Activated T-cell treated with anti-CD3 and anti-CD28 coated beads for 48 hours (primary cell): ENCODE measurements at regions not wholly inside any gene's neighbourhood (a gene's known extent, or its start where the extent isn't known, plus 50 kb on each side); places are given as distances from the start of the nearest gene placed in this dataset.
A peak's percentile ranks its signal among the peaks of the same experiment; 100 is the strongest.

Source experiments
- DNase-seq: peaks from one replicate; pipeline ENCODE4 v3.0.0-alpha.2; 2020; ENCODE audit warnings: low read depth

DNA sequence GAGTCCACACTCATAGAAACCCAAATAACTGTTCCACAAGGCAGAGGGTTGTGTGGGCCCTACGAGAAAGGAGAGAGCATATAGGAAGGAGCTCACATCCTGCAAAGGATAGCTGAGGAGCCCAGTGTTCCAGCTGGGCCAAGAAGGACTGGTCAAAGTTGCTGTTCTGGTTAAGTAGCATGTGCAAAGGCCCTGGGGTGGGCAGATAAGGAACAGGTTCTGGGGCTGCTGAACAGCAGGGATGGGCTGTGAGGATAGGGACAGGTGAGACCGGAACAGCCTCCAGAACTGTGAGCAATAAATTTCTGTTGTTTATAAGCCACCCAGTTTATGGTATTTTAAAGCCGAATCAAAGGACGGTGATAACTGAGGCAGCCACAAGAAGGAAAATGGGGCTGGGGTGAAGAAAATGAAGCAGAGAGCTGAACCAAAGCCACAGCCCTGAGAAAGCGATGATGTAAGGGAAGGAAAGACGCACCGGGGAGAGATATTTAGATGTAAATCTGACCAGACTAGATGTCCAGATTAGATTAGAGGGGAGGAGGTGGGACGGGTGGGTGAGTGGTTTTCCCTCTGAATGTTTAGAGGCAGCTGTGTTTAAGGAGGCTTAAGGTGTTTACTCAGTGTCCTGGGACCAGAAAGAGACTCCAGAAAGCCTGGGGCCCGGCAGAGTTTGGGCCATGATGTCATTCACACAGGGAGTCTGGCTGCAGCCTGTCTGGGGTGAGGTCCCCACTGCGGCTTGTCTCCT, 180.8 kb upstream of the BCOR start:
- DNase-seq = peak; percentile 17

- DNase-seq = no peak
Measured at GRCh38 chrX:40277672-40278071, 179.9 kb upstream of the BCOR start.

GRCh38 chrX:40273356-40274050, 175.7 kb upstream of the BCOR start:
- no peak for DNase-seq

DNA sequence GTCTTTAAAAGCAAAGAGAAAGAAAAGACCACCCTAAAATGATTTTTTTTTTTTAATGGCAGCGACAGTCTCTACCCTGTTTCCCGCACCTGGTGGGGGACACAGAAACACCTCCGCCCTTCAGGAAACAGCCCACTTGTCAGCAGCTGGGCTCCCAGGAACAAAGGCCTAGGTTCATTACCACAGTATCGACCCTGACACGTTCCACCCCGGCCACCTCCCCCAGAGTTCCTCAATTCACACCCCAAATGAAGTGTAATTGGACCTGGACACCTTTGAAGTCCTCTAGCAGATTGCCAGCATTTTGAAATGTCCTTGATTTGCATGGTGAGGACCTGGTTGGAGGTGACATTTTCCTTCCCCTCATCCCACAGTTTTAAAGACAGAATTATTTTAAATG, 175.0 kb upstream of the BCOR start:
- DNase-seq = no peak

DNA sequence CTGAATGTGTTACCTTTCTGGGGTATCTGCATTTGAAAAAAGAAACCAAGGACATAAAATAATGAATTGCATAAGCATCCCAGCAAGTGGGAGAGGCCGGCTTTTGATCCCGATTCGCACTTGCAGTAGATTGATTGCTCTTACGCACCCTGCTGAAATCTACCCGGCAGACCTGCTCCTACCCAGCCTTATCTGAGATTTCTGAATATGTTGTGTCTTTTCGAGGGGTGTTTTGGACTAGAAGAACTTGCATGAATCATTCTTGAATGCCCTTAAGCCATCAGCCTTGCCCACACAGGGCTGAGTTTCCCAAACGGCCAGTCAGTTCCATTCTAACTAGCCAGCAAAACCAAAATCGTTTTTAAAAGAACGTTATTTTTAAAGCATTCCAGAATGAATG, 174.4 kb upstream of the BCOR start:
- no peak for DNase-seq

DNA sequence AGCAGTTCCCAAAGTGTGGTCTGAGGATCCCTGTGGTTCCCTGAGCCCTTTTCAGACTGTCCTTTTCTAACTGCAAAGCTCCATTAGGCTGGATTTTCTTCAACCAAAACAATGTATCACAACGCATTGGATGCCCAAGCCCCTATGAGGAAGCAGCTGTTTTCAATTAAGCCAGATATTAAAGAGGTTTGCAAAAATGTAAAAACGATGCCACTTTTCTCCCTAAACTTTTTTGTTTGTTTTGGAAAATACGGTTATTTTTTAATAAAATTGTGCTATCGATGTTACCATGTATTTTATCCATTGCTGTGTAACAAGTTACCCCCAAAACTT, 170.4 kb upstream of the BCOR start:
- DNase-seq = no peak

GRCh38 chrX:40267334-40268187, 169.8 kb upstream of the BCOR start:
- DNase-seq = no peak

GRCh38 chrX:40266490-40267333, 169.0 kb upstream of the BCOR start:
- DNase-seq = peak; percentile 46

DNA sequence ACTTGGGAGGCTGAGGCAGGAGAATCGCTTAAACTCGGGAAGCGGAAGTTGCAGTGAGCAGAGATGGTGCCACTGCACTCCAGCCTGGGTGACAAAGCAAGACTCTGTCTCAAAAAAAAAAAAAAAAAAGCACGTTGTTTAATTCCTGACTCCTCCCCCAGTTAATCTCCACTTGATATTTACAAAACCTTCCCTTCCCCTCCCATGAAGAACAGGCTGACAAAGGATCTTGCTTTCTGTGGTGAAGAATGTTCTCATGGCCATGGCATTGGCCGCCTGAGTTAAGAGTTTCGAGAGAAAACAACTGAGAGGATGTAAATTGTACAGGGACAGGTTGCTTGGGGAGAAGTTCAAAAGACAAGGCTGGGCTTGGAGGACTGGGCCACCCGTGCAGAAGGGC, 168.2 kb upstream of the BCOR start:
- no peak for DNase-seq

DNA sequence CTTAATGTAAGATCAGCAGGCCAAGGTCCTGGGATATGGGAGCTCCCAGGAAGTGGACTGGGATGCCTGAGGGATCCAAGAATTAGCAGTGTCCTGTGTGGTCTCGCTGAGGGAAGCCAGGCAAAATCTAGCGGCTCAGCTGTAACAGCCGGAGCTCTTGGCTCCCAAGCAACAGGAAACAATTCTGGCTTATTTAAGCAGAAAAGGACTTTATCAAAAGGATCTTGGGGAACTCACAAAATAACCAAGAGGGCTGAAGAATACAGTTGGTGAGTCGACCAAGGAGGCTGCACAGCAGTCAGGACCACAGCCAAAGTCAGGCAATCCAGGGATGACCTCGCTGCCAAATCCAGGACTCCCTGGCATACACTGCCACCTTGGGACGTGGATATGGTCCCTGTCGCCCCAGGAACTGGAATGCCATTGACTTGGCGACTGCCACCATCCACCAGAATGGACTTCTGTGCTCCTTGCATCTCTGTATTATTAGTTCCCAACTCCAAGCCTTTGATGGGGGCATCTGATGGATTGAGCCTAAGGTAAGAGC, 165.3 kb upstream of the BCOR start:
- no peak for DNase-seq

DNA sequence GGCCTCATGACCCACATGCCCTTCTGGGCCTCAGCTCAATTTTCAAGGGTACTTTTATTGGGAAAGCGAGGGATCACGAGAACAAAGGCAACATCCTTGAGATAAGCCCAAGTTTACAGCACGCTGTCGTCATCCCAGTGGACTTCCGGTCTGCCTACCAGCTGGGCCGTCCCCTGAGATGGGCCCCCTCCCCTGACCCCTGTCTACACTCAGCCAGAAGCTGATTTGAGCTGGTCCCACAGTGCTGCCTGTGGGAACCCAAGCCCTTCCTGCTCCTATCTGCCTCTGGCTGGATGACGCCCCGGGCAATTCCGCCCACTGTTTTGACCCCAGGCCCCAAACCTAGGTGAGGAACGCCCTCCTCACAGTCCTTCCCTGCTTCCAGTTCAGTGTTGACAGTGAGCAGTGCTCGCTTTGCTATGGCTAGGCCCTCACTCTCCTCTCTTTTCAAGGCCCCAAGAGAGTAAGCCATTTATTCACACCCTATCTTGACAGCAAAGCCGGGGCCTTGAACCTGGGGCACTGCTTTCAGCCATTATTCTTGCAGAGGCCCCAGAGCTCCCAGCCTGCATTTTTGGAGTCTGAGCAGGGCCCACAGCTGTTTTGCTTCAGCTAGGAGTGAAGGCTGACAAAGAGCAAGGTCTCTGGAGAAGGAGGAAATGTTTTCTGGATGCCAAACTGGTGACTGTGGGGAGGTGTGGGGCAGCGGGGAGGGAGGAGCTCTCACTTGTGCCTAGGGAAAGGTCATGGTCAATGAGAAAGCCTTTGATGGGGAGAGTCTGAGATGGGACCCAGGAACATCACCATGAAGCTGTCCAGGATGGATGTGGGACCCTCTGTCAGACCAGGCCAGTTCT, 164.6 kb upstream of the BCOR start:
- no peak for DNase-seq

- no peak for DNase-seq
Measured at GRCh38 chrX:40261833-40262156, 164.0 kb upstream of the BCOR start.

GRCh38 chrX:40260146-40260747, 162.5 kb upstream of the BCOR start:
- DNase-seq = no peak

GRCh38 chrX:40258909-40259308, 161.2 kb upstream of the BCOR start:
- DNase-seq = no peak

DNA sequence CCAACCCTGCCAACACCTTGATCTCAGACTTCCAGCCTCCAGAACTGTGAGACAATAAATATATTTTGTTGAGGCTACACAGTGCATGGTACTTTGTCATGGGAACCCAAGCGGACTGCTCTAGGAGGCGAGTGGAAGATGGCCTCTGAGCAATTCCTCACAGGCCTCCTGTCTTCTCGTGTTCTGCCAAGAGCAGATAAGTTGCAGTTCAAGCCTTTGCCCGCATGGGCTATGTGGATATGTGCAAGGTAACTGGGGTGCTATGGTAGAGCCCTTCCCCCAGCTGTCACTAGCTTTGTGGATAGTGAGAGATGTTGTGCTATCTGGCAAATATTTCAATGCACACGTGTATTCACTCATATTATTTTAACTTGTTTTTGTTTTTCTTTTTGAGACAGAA, 156.0 kb upstream of the BCOR start:
- no peak for DNase-seq

DNA sequence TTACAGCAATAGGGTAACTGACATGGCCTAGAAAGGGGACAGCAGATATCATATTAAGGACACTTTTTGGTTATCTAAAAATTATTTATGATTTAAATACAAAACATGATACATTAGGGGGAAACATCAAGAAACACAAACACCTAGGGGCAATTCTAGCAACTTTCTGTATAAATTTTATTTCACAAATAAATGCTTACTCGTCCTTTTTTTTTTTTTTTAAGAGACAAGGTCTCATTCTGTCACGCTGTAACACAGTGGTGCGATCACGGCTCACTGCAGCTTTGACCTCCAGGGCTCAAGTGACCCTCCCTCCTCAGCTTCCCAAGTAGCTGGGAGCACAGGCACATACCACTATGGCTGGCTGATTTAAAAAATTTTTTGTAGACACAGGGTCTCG, 151.8 kb upstream of the BCOR start:
- no peak for DNase-seq

- DNase-seq = no peak
Measured at GRCh38 chrX:40248822-40249221, 151.1 kb upstream of the BCOR start.

DNA sequence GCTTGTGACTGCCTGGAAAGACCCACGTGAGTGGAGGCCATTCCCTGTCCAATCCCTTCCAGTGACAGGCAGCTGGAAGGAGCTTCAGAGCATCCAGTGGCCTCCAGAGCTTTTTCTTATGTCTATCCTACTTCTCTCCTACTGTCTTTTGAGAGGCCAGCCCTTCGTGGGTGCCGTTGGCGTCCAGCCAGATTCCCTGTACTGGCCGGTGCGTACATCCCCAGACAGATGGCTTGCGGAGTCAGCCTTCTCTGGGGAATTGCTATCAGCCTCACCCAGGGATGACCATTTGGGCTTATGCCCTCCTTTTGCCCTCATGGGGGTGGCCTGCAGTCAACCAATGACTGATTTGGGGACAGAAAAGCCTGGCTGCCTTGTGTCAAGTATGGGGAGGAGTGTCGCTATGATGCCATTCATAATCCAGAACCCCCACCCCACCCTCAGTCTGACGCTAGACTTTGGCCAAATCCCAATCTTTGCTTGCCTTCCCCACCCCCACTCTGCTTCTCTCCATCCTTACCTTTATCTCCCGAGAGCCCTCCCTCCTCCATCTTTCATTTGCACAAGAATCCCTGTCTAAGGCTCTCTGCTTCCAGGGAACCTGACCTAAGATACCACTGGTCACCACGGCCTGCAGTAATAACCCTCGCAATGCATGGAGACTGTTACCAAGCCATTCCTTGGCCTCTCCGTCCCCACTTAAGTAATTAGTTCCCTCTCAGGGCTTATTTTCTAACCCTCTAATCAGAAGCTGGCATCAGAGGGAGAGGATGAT, 150.3 kb upstream of the BCOR start:
- no peak for DNase-seq

GRCh38 chrX:40247382-40247781, 149.6 kb upstream of the BCOR start:
- no peak for DNase-seq
